Activated CD4-positive, alpha-beta T cell treated with anti-CD3 and anti-CD28 coated beads for 36 hours (primary cell): ENCODE measurements at regions not wholly inside any gene's neighbourhood (a gene's known extent, or its start where the extent isn't known, plus 50 kb on each side); places are given as distances from the start of the nearest gene placed in this dataset.

Source experiments
- ATAC-seq: fragments of 200-7000 bp; cut with Tn5 transposase; one replicate; pipeline ENCODE4 v1.10.0; 2021; ENCODE audit warnings: mild to moderate bottlenecking, moderate library complexity
- CTCF ChIA-PET: fragments of 350-600 bp; sonication (Branson Sonifier 250); formaldehyde crosslinking; loops from one replicate; lab custom pipeline; 2021; ENCODE audit warnings: antibody characterized with exemption; lab: Charles Lee
- POLR2A ChIA-PET: fragments of 350-600 bp; sonication (Branson Sonifier 250); formaldehyde crosslinking; loops from one replicate; lab custom pipeline; 2021; ENCODE audit warnings: antibody characterized with exemption, inconsistent platforms; lab: Charles Lee
- DNase-seq: peaks from one replicate; pipeline ENCODE4 v3.0.0-alpha.2; 2020
- H3K27ac Mint-ChIP-seq: one replicate; pipeline ENCODE4 v1.8.0; 2021; ENCODE audit warnings: mixed read lengths
- H3K27me3 Mint-ChIP-seq: one replicate; pipeline ENCODE4 v1.8.0; 2021; ENCODE audit warnings: mixed read lengths
- H3K36me3 Mint-ChIP-seq: one replicate; pipeline ENCODE4 v1.8.0; 2021; ENCODE audit warnings: low read depth, mixed read lengths
- H3K4me1 Mint-ChIP-seq: one replicate; pipeline ENCODE4 v1.8.0; 2021; ENCODE audit warnings: mixed read lengths
- H3K4me3 Mint-ChIP-seq: one replicate; pipeline ENCODE4 v1.8.0; 2021; ENCODE audit warnings: mild to moderate bottlenecking, moderate library complexity, mixed read lengths
- H3K9me3 Mint-ChIP-seq: one replicate; pipeline ENCODE4 v1.8.0; 2021; ENCODE audit warnings: low read depth, mixed read lengths
- intact Hi-C, 2 experiments: fragments of 100-400 bp; cut with DNase I in 1 of 2; cut with micrococcal nuclease in 1 of 2; formaldehyde crosslinking; loops; one replicate each; pipeline versions ENCODE4 v1.14.2 to v1.15.1; 2022 to 2024; cut with DNase I, micrococcal nuclease

DNA sequence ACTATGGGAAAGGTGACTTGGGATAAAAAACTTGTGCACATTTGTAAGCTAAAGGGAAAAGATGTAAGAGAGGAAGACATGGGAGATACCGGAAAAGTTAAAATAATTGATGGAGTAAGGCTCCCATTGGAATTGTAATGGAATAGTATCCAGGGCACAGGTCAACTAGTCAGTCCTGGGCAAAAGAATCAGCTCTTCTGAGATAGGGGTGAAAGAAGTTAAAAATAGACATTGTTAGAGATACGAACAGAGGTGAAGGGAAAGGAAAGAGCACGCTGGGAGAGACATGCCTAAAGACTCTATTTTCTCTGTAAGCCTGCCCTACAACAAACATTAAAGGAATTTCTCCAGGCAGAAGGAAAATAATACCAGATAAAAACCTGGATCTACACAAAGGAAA is 101.6 kb downstream of the SLC41A2 start:
- ChIA-PET CTCF (interaction anchor here (0.6 to 1.1 kb wide), 2 partner anchors 163 to 175 kb away, joined by 3 to 5 read pairs; no protein-coding TSS in a partner anchor), POLR2A (interaction anchor here (0.5 kb wide), 1 partner anchor 535 kb away, joined by 3 read pairs; no protein-coding TSS in a partner anchor)

DNA sequence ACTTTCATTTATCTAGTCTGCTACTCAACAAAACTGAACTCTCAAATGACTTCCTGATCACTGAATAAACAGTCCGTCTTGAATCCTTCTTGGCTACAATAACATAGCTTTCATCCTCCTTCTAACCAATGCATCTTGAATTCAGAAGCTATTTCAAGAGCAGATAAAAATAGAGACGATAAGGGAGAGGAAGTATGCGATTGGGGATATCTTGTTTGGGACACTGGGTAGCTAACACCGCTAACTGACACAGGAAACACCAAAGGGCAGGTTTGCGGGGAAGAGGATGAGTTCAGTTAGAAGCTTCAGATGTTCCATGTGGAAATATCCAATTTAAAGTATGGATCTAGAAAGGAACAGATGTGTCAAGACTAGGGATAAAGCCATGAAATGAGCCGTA is 102.5 kb downstream of the SLC41A2 start:
- intact Hi-C loops = no loop called here
- H3K4me1 Mint-ChIP-seq = no peaks in the 10 kb centered on the region

More for the DNA sequence above, 101.6 kb downstream of the SLC41A2 start:
- Mint-ChIP-seq H3K4me3 (no peak overlapping the region), H3K36me3 (no peaks in the 10 kb centered on the region), H3K27ac (no peak overlapping the region), H3K4me1 (no peaks in the 10 kb centered on the region), H3K9me3 (no peaks in the 10 kb centered on the region), H3K27me3 (no peaks in the 10 kb centered on the region)
- DNase-seq = no peak
- intact Hi-C loops = no loop called here
- no peak for ATAC-seq

DNA sequence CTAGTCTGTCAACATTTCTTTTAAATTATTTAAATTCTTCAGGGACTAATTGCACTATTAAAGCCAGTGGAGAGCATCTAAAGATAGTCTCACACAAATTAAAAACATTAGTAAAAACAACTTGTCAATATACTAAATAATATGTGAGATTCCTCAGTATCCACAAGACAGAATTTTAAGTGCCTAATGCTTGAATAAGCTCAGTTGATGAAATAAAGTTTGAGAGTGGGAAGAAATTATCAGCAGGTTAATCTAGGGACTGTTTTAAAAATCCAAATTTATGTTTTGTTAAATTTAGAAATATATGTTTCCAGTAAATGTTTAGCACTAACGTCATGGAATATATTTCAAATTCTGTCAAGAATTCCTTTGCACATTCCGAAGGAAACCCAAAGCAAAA is 105.2 kb downstream of the SLC41A2 start:
- Mint-ChIP-seq H3K9me3 (no peaks in the 10 kb centered on the region), H3K4me1 (no peaks in the 10 kb centered on the region), H3K36me3 (no peaks in the 10 kb centered on the region), H3K4me3 (no peak overlapping the region), H3K27me3 (no peaks in the 10 kb centered on the region), H3K27ac (no peak overlapping the region)
- CTCF ChIA-PET = no interaction called here
- no peak for DNase-seq
- intact Hi-C loops = no loop called here
- POLR2A ChIA-PET = no interaction called here
- no peak for ATAC-seq

More for the DNA sequence above, 102.5 kb downstream of the SLC41A2 start:
- no peaks in the 10 kb centered on the region for H3K27me3 Mint-ChIP-seq
- H3K9me3 Mint-ChIP-seq = no peaks in the 10 kb centered on the region
- ATAC-seq (no peak), DNase-seq (no peak)
- H3K4me3 Mint-ChIP-seq = no peak overlapping the region
- H3K36me3 Mint-ChIP-seq = no peaks in the 10 kb centered on the region
- no peak overlapping the region for H3K27ac Mint-ChIP-seq
- ChIA-PET POLR2A (no interaction called here), CTCF (interaction anchor here (1.1 kb wide), 1 partner anchor 164 kb away, joined by 3 read pairs; no protein-coding TSS in a partner anchor)

DNA sequence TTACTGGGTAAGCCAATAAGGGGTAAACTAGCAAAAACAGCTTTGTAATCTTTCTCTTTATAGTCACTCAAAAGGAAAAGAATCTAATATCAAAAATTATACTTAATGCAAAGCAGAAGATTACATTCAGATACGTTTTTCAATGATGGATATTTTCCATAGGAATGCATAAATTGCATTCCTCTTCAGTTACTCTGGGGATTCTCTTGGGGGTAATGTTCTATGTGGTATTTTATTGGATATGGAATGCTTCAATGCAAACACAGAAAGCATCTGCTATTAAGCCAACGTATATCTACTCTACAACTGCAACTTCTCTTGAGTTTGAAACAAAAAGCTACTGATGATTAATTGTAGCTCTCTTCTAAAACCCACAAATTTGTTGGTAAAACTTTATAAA is 106.0 kb downstream of the SLC41A2 start:
- H3K27me3 Mint-ChIP-seq = no peaks in the 10 kb centered on the region
- H3K36me3 Mint-ChIP-seq = no peaks in the 10 kb centered on the region
- H3K27ac Mint-ChIP-seq = no peak overlapping the region
- intact Hi-C loops = no loop called here
- CTCF ChIA-PET = no interaction called here
- H3K9me3 Mint-ChIP-seq = no peaks in the 10 kb centered on the region
- H3K4me3 Mint-ChIP-seq = no peak overlapping the region
- ATAC-seq (no peak), DNase-seq (no peak)
- no peaks in the 10 kb centered on the region for H3K4me1 Mint-ChIP-seq
- POLR2A ChIA-PET = no interaction called here

DNA sequence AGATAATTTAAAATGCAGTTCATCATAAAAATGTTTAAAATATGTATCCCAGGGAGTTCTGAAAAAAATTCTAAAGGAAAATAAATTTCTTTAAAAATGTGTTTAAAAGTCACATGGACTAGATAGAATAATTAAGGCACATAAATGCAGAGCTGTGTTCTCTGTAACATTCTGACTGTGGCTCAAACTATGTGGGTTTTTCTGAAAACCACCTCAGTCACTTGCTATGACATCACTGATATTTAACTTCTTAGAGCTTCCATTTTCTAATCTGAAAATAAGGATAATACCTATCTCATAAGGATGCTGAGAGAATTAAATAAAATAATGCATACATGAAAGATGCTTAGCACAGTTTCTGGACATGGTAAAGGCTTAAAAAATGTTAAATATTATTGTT is 107.3 kb downstream of the SLC41A2 start:
- Mint-ChIP-seq H3K27me3 (no peaks in the 10 kb centered on the region), H3K4me3 (no peak overlapping the region), H3K36me3 (no peaks in the 10 kb centered on the region), H3K4me1 (no peaks in the 10 kb centered on the region), H3K27ac (no peak overlapping the region), H3K9me3 (no peaks in the 10 kb centered on the region)
- ATAC-seq = no peak
- DNase-seq = no peak
- CTCF ChIA-PET = interaction anchor here (1.7 kb wide), 1 partner anchor 18 kb away, joined by 5 read pairs; no protein-coding TSS in a partner anchor
- POLR2A ChIA-PET = no interaction called here
- intact Hi-C loops = no loop called here

DNA sequence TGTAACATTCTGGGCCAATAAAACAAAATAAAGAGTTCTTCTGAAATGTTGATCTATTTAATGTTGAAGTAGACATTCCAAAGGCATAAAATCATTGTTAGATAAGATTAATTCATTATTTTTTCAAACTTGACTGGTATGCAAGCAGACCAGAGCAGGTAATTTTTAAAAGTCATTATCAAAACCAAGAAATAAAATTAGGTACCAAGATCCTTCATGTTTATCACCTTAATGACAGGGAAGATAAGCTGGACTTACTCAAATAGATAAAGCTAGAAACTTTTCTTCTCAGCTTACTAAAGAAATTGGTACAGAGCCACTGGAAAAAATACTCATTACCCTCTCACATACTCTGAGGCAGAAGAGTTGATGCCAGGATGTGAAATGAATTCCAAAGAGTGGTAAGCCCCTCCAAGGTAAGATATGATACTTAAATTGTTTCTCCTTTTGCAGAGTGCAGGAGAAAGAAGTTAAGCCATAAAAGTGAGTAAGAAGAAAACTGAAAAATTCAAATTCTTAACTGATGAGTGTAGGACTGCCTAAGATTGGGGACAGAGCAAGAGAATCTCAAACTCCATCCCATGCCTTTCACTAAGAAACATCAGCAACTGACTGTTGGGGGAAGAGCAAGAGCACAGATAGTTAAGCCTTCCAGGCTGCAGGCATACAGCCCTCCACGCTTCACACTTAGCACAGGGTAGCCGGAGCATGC is 111.9 kb downstream of the SLC41A2 start:
- H3K9me3 Mint-ChIP-seq = no peaks in the 10 kb centered on the region
- no peak for DNase-seq
- H3K4me3 Mint-ChIP-seq = no peak overlapping the region
- H3K27ac Mint-ChIP-seq = no peak overlapping the region
- CTCF ChIA-PET = interaction anchor here (0.5 kb wide), 1 partner anchor 48 kb away, joined by 3 read pairs; no protein-coding TSS in a partner anchor
- intact Hi-C loops = no loop called here
- H3K27me3 Mint-ChIP-seq = no peaks in the 10 kb centered on the region
- POLR2A ChIA-PET = no interaction called here
- no peaks in the 10 kb centered on the region for H3K36me3 Mint-ChIP-seq
- ATAC-seq = peak; percentile 12
- no peaks in the 10 kb centered on the region for H3K4me1 Mint-ChIP-seq

DNA sequence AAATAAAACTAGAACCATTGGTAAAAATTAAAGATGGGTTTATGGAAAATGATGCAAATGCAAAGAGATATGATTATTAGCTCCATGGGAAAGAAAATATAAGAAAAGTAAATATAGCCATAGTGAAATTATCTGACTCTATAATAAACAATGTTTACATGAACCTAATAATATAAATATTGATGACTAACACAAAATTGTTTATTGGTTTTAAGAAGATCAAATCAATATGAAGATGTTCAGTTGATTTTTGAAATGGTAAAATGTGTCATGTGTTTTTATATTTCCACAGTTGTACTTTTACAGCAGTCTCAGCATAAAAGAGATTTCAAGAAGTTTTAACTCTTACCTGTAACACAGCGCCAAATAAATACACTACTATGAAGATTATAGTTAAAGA is 114.0 kb downstream of the SLC41A2 start:
- ChIA-PET POLR2A (no interaction called here), CTCF (no interaction called here)
- Mint-ChIP-seq H3K27ac (no peak overlapping the region), H3K27me3 (no peaks in the 10 kb centered on the region), H3K9me3 (no peaks in the 10 kb centered on the region), H3K36me3 (no peaks in the 10 kb centered on the region), H3K4me3 (no peak overlapping the region), H3K4me1 (no peaks in the 10 kb centered on the region)
- intact Hi-C loops = no loop called here
- DNase-seq = no peak
- no peak for ATAC-seq

DNA sequence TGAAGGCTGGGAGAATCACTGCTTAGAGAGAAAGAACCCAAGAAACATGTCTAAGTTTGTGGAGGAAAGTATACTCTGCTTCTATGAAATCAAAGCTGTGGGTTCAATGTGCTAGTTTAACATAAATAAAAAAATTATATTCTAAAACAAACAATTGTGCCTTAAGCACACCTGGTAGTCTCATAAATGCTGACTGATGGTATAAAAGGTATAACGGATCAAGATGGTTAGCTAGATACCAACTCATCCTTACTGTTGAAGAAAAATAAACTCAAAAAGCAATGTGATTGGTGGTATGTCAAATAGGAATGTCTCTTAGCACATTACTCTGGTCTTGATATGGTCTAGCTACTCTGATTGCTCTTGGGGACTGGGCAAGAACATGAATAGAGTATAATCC is 117.8 kb downstream of the SLC41A2 start:
- H3K4me3 Mint-ChIP-seq = no peak overlapping the region
- intact Hi-C loops = no loop called here
- H3K4me1 Mint-ChIP-seq = no peaks in the 10 kb centered on the region
- no peaks in the 10 kb centered on the region for H3K9me3 Mint-ChIP-seq
- ChIA-PET CTCF (no interaction called here), POLR2A (no interaction called here)
- DNase-seq (no peak), ATAC-seq (no peak)
- H3K36me3 Mint-ChIP-seq = no peaks in the 10 kb centered on the region
- H3K27ac Mint-ChIP-seq = no peak overlapping the region
- H3K27me3 Mint-ChIP-seq = no peaks in the 10 kb centered on the region

DNA sequence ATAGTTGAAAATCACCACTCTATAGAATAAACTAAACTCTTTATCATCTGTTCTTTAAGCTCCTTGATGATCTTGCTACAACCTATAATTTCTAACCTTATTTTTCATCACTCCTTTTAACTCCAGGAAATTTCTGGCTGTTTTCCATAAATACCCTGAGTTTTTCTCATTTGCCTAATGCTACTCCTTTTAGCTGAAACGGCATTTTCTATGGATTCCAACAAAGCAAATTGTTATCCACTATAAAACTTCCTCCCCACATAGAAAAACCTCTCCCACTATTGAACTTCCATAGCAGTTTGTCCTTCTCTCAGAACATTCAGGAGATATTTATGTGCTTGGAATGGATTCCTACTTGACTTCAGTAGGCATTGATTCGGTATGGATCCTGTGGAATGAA is 122.8 kb downstream of the SLC41A2 start:
- no peaks in the 10 kb centered on the region for H3K4me1 Mint-ChIP-seq
- no peaks in the 10 kb centered on the region for H3K36me3 Mint-ChIP-seq
- CTCF ChIA-PET = interaction anchor here (0.5 to 1.7 kb wide), 2 partner anchors 454 to 616 kb away, joined by 3 to 8 read pairs; no protein-coding TSS in a partner anchor
- H3K27ac Mint-ChIP-seq = no peak overlapping the region
- intact Hi-C loops = no loop called here
- H3K27me3 Mint-ChIP-seq = no peaks in the 10 kb centered on the region
- no peak overlapping the region for H3K4me3 Mint-ChIP-seq
- POLR2A ChIA-PET = no interaction called here
- H3K9me3 Mint-ChIP-seq = no peaks in the 10 kb centered on the region
- DNase-seq (no peak), ATAC-seq (no peak)

DNA sequence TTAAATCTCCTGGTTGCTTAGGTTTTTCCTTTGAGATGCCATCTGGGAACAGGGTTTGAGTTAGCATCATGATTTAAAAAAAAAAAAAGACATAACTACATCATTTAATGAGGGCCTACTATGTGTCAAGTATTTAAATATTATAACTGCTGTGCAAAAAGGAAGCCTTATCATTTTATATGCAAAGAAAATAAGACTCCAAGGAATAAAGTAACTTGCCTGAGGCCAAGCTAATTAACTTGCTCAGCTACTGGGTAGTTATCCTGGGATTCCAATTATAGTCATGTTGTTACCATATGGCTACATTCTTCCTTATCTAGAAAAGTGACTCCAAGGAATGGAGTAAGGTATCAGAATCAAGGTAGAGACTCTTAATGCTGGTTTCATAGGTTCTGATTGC is 123.5 kb downstream of the SLC41A2 start:
- POLR2A ChIA-PET = no interaction called here
- ATAC-seq (no peak), DNase-seq (no peak)
- no peaks in the 10 kb centered on the region for H3K36me3 Mint-ChIP-seq
- H3K27me3 Mint-ChIP-seq = no peaks in the 10 kb centered on the region
- no peak overlapping the region for H3K27ac Mint-ChIP-seq
- intact Hi-C loops = no loop called here
- CTCF ChIA-PET = interaction anchor here (0.5 to 2.0 kb wide), 3 partner anchors 44 to 616 kb away, joined by 3 to 8 read pairs (median 6); no protein-coding TSS in a partner anchor
- H3K4me3 Mint-ChIP-seq = no peak overlapping the region
- no peaks in the 10 kb centered on the region for H3K9me3 Mint-ChIP-seq
- no peaks in the 10 kb centered on the region for H3K4me1 Mint-ChIP-seq

DNA sequence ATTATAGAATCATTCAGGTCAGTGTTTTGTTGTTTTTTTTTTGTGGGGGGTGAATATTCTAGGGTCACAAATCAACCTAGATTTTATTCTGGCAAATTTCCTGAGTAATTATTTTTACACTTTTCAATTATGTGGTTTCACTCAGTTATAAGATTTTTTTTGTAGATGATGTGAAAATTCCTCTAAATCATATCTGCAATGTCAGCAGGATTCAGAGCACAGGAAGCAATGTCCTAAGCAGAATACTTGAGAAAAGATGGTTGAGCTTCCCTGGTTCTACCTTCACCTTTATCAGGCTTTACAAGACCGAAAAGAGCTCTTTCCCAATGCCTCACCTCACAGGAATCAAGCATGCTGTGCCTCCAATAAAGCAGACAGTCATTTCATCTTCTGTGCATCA is 124.3 kb downstream of the SLC41A2 start:
- intact Hi-C loops = no loop called here
- Mint-ChIP-seq H3K4me3 (no peak overlapping the region), H3K4me1 (no peaks in the 10 kb centered on the region), H3K36me3 (no peaks in the 10 kb centered on the region), H3K9me3 (no peaks in the 10 kb centered on the region), H3K27me3 (no peaks in the 10 kb centered on the region), H3K27ac (no peak overlapping the region)
- ATAC-seq = no peak
- ChIA-PET POLR2A (no interaction called here), CTCF (interaction anchor here (0.6 to 2.0 kb wide), 8 partner anchors 11 to 501 kb away, joined by 3 to 8 read pairs (median 4); no protein-coding TSS in a partner anchor)
- no peak for DNase-seq

DNA sequence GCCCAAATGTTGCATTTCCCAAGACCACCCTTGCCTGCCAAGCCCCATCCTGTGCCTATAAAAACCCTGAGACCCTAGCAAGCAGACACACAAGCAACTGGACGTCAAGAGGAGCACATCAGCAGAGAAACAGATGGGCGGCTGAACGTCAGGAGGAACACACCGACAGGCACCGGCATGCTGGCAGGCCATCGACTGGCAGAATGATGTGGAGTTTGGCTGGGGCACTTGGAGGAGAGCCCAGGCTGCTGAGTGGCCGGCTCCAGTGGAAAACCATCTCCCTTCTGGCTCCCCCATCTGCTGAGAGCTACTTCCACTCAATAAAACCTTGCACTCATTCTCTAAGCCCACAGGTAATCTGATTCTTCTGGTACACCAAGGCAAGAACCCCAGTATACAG is 130.1 kb downstream of the SLC41A2 start:
- ATAC-seq (no peak), DNase-seq (no peak)
- H3K36me3 Mint-ChIP-seq = peaks cover 3% of the 10 kb centered on the region
- no peak overlapping the region for H3K27ac Mint-ChIP-seq
- intact Hi-C loops = loop anchor here in 1 of 2 experiments (5.0 kb wide), 1 partner anchor 446 kb away; no protein-coding TSS in a partner anchor
- H3K9me3 Mint-ChIP-seq = peaks cover 18% of the 10 kb centered on the region
- H3K4me1 Mint-ChIP-seq = no peaks in the 10 kb centered on the region
- no peak overlapping the region for H3K4me3 Mint-ChIP-seq
- ChIA-PET POLR2A (no interaction called here), CTCF (interaction anchor here (0.6 to 1.6 kb wide), 6 partner anchors 10 to 446 kb away, joined by 3 to 7 read pairs (median 4); no protein-coding TSS in a partner anchor)
- H3K27me3 Mint-ChIP-seq = no peaks in the 10 kb centered on the region
